Transverse colon (tissue), 4 donors: ENCODE measurements at regions not wholly inside any gene's neighbourhood (a gene's known extent, or its start where the extent isn't known, plus 50 kb on each side); places are given as distances from the start of the nearest gene placed in this dataset.
"Not testable (repeated sequence)": the region's sequence is repeated elsewhere in the genome, so short reads cannot be mapped to it uniquely, and the experiment has no call there.

ENCODE experiments used
- DNase-seq: peaks from one replicate; pipeline ENCODE4 v3.0.0-alpha.2; 2019
- H3K27ac ChIP-seq, 4 donors: fragments of 200-600 bp; sonication (generic); 2 replicates each; pipeline ENCODE4 v1.5.1; 2016 to 2018; ENCODE audit warnings: inconsistent platforms in 4 of 4
- H3K27me3 ChIP-seq: fragments of 200-600 bp; sonication (generic); 2 replicates; pipeline ENCODE4 v1.5.1; 2017; ENCODE audit warnings: inconsistent platforms
- H3K36me3 ChIP-seq, 4 donors: fragments of 200-600 bp; sonication (generic); 2 replicates each; pipeline ENCODE4 v1.5.1; 2017 to 2019; ENCODE audit warnings: inconsistent platforms in 4 of 4
- H3K4me1 ChIP-seq, 4 donors: fragments of 200-600 bp; sonication (generic); 2 replicates each; pipeline ENCODE4 v1.5.1; 2017 to 2020; ENCODE audit warnings: inconsistent platforms in 4 of 4
- H3K4me3 ChIP-seq, 4 donors: fragments of 200-600 bp; sonication (generic); 1 replicate in 1 of 4; 2 replicates in 3 of 4; pipeline versions ENCODE4 v1.5.1 to v1.6.1; 2017 to 2019; ENCODE audit warnings: inconsistent platforms in 4 of 4
- H3K9me3 ChIP-seq, 2 donors: fragments of 200-600 bp; sonication (generic); 2 replicates each; pipeline ENCODE4 v1.5.1; 2017 to 2019; ENCODE audit warnings: inconsistent platforms in 2 of 2
- CTCF ChIP-seq, 5 experiments: fragments of 200-600 bp in 3 of 5; fragments of 450-650 bp in 2 of 5; sonication (generic) in 3 of 5; IDR thresholded peaks; 1 replicate in 2 of 5; 2 replicates in 3 of 5; pipeline ENCODE4 v1.5.1; 2016 to 2017; ENCODE audit warnings: antibody characterized with exemption in 5 of 5, inconsistent platforms in 3 of 5, mild to moderate bottlenecking in 2 of 5, moderate library complexity in 1 of 5
- EP300 ChIP-seq: sonication (generic); formaldehyde crosslinking; IDR thresholded peaks from one replicate; pipeline ENCODE4 v1.6.1; 2017; ENCODE audit warnings: antibody characterized with exemption, low read depth
- POLR2A ChIP-seq: fragments of 450-650 bp; IDR thresholded peaks from one replicate; pipeline ENCODE4 v1.6.1; 2016; ENCODE audit warnings: antibody characterized with exemption, mild to moderate bottlenecking, moderate library complexity
- POLR2AphosphoS5 ChIP-seq, 3 donors: sonication (generic); formaldehyde crosslinking; IDR thresholded peaks; one replicate each; pipeline ENCODE4 v1.6.1; 2016; ENCODE audit warnings: antibody characterized with exemption in 3 of 3
- WGBS, 2 donors: methylation state at CpG; one replicate each; pipeline ENCODE4 v1.1.5; 2018; ENCODE audit warnings: low coverage in 1 of 2; 5-methylcytosine and 5-hydroxymethylcytosine counted together
- in situ Hi-C, 4 donors: fragments of 200-750 bp; cut with MboI; loops; one replicate each; pipeline versions ENCODE4 v1.15.0 to v1.15.1; 2017; ENCODE audit warnings: low sequenced_read_pairs in 3 of 4, low pct_ligation_motif_present in 1 of 4, low pct_unique_long_range_greater_than_20kb in 1 of 4
- intact Hi-C: fragments of 100-400 bp; cut with DNase I; formaldehyde crosslinking; loops from one replicate; pipeline ENCODE4 v1.15.1; 2023; ENCODE audit warnings: low total_unique reads

GRCh38 chr7:91383053-91383904 lies 119.0 kb downstream of the FZD1 start:
- Histone ChIP-seq H3K4me1 (no peaks in the 10 kb centered on the region), H3K9me3 (no peaks in the 10 kb centered on the region), H3K36me3 (no peaks in the 10 kb centered on the region), H3K4me3 (no peak overlapping the region), H3K27ac (peak overlapping the region in 1 of 4 donors; percentile 13), H3K27me3 (no peaks in the 10 kb centered on the region)
- intact Hi-C loops, result no loop called here
- WGBS, 2 donors, result 66 to 71% methylated on average over 6 to 7 of the region's 7 CpGs
- TF ChIP-seq EP300 (no peak), POLR2AphosphoS5 (IDR thresholded peaks at IDR 0.05) (no peak), CTCF (IDR thresholded peaks at IDR 0.05) (no peak)
- in situ Hi-C loops, result no loop called here
- DNase-seq, result no peak

- no peak for DNase-seq
- H3K27ac ChIP-seq, result no peak overlapping the region
- no peaks in the 10 kb centered on the region for H3K36me3 ChIP-seq
- no peaks in the 10 kb centered on the region for H3K9me3 ChIP-seq
- no peak overlapping the region for H3K4me3 ChIP-seq
- intact Hi-C loops, result no loop called here
- H3K27me3 ChIP-seq, result no peaks in the 10 kb centered on the region
- in situ Hi-C loops, result no loop called here
- H3K4me1 ChIP-seq, result no peaks in the 10 kb centered on the region
- no peak for TF ChIP-seq POLR2AphosphoS5 (IDR thresholded peaks at IDR 0.05)
- TF ChIP-seq EP300, result no peak
- no peak for TF ChIP-seq CTCF (IDR thresholded peaks at IDR 0.05)
- no peak for TF ChIP-seq POLR2A
Observed at GRCh38 chr7:91383905-91384274, 119.7 kb downstream of the FZD1 start.

GRCh38 chr7:91394757-91395156 lies 130.5 kb downstream of the FZD1 start:
- DNase-seq, H3K36me3 ChIP-seq, in situ Hi-C loops, H3K27ac ChIP-seq, H3K27me3 ChIP-seq, H3K4me1 ChIP-seq, H3K9me3 ChIP-seq, H3K4me3 ChIP-seq, intact Hi-C loops: not testable (repeated sequence)
- WGBS, 2 donors, result 65% methylated on average over 3 of the region's 7 CpGs; no CpG with 5 or more reads in 1 of the 2 donors

- H3K4me3 ChIP-seq, H3K36me3 ChIP-seq, H3K9me3 ChIP-seq, H3K27me3 ChIP-seq, H3K4me1 ChIP-seq, intact Hi-C loops, H3K27ac ChIP-seq, DNase-seq, in situ Hi-C loops: not testable (repeated sequence)
- 90 to 94% methylated on average over 6 to 10 of the region's 10 CpGs for WGBS, 2 donors
Observed at GRCh38 chr7:91395313-91395712, 131.1 kb downstream of the FZD1 start.

- TF ChIP-seq POLR2A, result no peak
- TF ChIP-seq EP300, result no peak
- TF ChIP-seq CTCF (IDR thresholded peaks at IDR 0.05), result no peak
- TF ChIP-seq POLR2AphosphoS5 (IDR thresholded peaks at IDR 0.05), result no peak
- H3K36me3 ChIP-seq, result no peaks in the 10 kb centered on the region
- no peak for DNase-seq
- no peaks in the 10 kb centered on the region for H3K4me1 ChIP-seq
- WGBS, 2 donors, result 50 to 52% methylated on average over 1 to 2 of the region's 2 CpGs
- no peak overlapping the region for H3K4me3 ChIP-seq
- no peaks in the 10 kb centered on the region for H3K27me3 ChIP-seq
- intact Hi-C loops, result no loop called here
- H3K27ac ChIP-seq, result no peak overlapping the region
- no peaks in the 10 kb centered on the region for H3K9me3 ChIP-seq
- in situ Hi-C loops, result no loop called here
Observed at GRCh38 chr7:91397096-91397495, 132.9 kb downstream of the FZD1 start.
